ENCODE measurements at regions not wholly inside any gene's neighbourhood (a gene's known extent, or its start where the extent isn't known, plus 50 kb on each side); places are given as distances from the start of the nearest gene placed in this dataset.

DNA sequence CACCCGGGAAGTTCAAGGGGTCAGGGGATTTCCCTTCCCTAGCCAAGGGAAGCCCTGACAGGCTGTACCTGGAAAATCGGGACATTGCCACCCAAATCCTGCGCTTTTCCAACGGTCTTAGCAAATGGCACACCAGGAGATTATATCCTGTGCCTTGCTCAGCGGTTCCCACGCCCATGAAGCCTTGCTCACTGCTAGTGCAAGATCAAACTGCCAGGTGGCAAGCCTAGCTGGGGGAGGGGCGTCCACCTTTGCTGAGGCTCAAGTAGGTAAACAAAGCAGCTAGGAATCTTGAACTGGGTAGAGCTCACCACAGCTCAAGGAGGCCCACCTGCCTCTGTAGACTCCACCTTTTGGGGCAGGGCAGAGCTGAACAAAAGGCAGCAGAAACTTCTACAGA, 1794.5 kb downstream of the PCDH9 start:
- DNase-seq = no peak
- Histone ChIP-seq H3K4me2 (ENCODE audit: low read depth, low read length) (no peak overlapping the region), H3K18ac (ENCODE audit: low read depth, low read length) (no peak overlapping the region), H2BK120ac (ENCODE audit: low read depth, low read length) (no peak overlapping the region), H4K5ac (ENCODE audit: low read depth, low read length) (no peak overlapping the region), H4K91ac (ENCODE audit: insufficient read depth, low read depth, low read length) (no peak overlapping the region), H3K27ac (ENCODE audit: insufficient read depth, low read length) (no peak overlapping the region), H3K14ac (replicated peaks; ENCODE audit: low read depth, low read length) (no peak overlapping the region), H2AK9ac (replicated peaks; ENCODE audit: low read depth, low read length, poor library complexity) (no peak overlapping the region), H4K20me1 (ENCODE audit: insufficient read depth, low read length) (no peaks in the 10 kb centered on the region), H3K9me1 (ENCODE audit: insufficient read depth, low read length) (no peaks in the 10 kb centered on the region), H3K4me3 (ENCODE audit: insufficient read depth, low read depth, low read length) (no peak overlapping the region), H3K9me3 (ENCODE audit: control insufficient read depth, insufficient read depth, low read length) (0 out of 2 replicates have a peak, but pooled peaks cover 3% of the 10 kb centered on the region), H2BK20ac (ENCODE audit: low read depth, low read length) (no peak overlapping the region), H3K27me3 (ENCODE audit: control insufficient read depth, insufficient read depth, low read length) (no peaks in the 10 kb centered on the region), H3K79me1 (ENCODE audit: low read depth in 1 of 2, low read length in 2 of 2) (no peaks in the 10 kb centered on the region), H3K4ac (ENCODE audit: low read depth, low read length) (no peak overlapping the region), H3K23ac (ENCODE audit: low read depth, low read length) (no peak overlapping the region), H2BK5ac (ENCODE audit: low read depth, low read length, poor library complexity, severe bottlenecking) (no peak overlapping the region), H3K9ac (ENCODE audit: low read depth, low read length) (no peak overlapping the region), H3K4me1 (ENCODE audit: control insufficient read depth, insufficient read depth, low read length) (no peaks in the 10 kb centered on the region), H3K56ac (ENCODE audit: extremely low read depth, insufficient read depth, low read length) (no peak overlapping the region), H4K8ac (ENCODE audit: low read depth in 2 of 2, low read length in 2 of 2) (no peak overlapping the region), H2AK5ac (ENCODE audit: low read depth, low read length) (no peak overlapping the region), H3K36me3 (ENCODE audit: control insufficient read depth, insufficient read depth, low read length) (no peaks in the 10 kb centered on the region), H2AFZ (replicated peaks; ENCODE audit: low read length, poor library complexity) (no peak overlapping the region), H2BK15ac (ENCODE audit: low read depth, low read length) (no peak overlapping the region)
- BruUV-seq (replicated peaks) = no TSS peak
- POLR2A ChIA-PET (ENCODE audit: unreplicated experiment) = no interaction called here
- ATAC-seq (ENCODE audit: low read depth) = no peak
- in situ Hi-C loops (cut with MboI; ENCODE audit: low sequenced_read_pairs) = no loop called here
- TF ChIP-seq CHD1 (IDR thresholded peaks at IDR 0.05; ENCODE audit: low read depth, low read length) (no peak), NFE2L2 (IDR thresholded peaks at IDR 0.05; ENCODE audit: low read depth, low read length) (no peak), MXI1 (IDR thresholded peaks at IDR 0.05; ENCODE audit: borderline replicate concordance, low read depth, low read length) (no peak), RAD21 (IDR thresholded peaks at IDR 0.05; ENCODE audit: low read length) (no peak), SMC3 (IDR thresholded peaks at IDR 0.05; ENCODE audit: low read depth, low read length) (no peak), MAFK (IDR thresholded peaks at IDR 0.05; ENCODE audit: low read depth, low read length) (no peak), CEBPB (IDR thresholded peaks at IDR 0.05; ENCODE audit: low read depth, low read length) (no peak), MAZ (IDR thresholded peaks at IDR 0.05; ENCODE audit: borderline replicate concordance, low read depth, low read length) (no peak), POLR2A (IDR thresholded peaks at IDR 0.05; ENCODE audit: low read depth, low read length) (no peak), RCOR1 (IDR thresholded peaks at IDR 0.05; ENCODE audit: insufficient replicate concordance, low read length) (no peak), BHLHE40 (IDR thresholded peaks at IDR 0.05; ENCODE audit: low read depth, low read length) (no peak), RFX5 (IDR thresholded peaks at IDR 0.05; ENCODE audit: low read depth, low read length) (no peak), FOS (IDR thresholded peaks at IDR 0.05; ENCODE audit: low read depth, low read length) (no peak)
- TF ChIP-seq, protein P1, sequence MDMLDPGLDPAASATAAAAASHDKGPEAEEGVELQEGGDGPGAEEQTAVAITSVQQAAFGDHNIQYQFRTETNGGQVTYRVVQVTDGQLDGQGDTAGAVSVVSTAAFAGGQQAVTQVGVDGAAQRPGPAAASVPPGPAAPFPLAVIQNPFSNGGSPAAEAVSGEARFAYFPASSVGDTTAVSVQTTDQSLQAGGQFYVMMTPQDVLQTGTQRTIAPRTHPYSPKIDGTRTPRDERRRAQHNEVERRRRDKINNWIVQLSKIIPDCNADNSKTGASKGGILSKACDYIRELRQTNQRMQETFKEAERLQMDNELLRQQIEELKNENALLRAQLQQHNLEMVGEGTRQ (IDR thresholded peaks at IDR 0.05; ENCODE audit: low read depth, low read length) = no peak
- TF ChIP-seq, protein P2, sequence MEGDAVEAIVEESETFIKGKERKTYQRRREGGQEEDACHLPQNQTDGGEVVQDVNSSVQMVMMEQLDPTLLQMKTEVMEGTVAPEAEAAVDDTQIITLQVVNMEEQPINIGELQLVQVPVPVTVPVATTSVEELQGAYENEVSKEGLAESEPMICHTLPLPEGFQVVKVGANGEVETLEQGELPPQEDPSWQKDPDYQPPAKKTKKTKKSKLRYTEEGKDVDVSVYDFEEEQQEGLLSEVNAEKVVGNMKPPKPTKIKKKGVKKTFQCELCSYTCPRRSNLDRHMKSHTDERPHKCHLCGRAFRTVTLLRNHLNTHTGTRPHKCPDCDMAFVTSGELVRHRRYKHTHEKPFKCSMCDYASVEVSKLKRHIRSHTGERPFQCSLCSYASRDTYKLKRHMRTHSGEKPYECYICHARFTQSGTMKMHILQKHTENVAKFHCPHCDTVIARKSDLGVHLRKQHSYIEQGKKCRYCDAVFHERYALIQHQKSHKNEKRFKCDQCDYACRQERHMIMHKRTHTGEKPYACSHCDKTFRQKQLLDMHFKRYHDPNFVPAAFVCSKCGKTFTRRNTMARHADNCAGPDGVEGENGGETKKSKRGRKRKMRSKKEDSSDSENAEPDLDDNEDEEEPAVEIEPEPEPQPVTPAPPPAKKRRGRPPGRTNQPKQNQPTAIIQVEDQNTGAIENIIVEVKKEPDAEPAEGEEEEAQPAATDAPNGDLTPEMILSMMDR (conservative IDR thresholded peaks at IDR 0.05; ENCODE audit: low read depth, low read length) = no peak
- TF ChIP-seq, protein P3, sequence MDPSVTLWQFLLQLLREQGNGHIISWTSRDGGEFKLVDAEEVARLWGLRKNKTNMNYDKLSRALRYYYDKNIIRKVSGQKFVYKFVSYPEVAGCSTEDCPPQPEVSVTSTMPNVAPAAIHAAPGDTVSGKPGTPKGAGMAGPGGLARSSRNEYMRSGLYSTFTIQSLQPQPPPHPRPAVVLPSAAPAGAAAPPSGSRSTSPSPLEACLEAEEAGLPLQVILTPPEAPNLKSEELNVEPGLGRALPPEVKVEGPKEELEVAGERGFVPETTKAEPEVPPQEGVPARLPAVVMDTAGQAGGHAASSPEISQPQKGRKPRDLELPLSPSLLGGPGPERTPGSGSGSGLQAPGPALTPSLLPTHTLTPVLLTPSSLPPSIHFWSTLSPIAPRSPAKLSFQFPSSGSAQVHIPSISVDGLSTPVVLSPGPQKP (IDR thresholded peaks at IDR 0.05; ENCODE audit: borderline replicate concordance, low read depth, low read length) = no peak
- dilution Hi-C loops (cut with HindIII; ENCODE audit: low sequenced_read_pairs, unreplicated experiment) = no loop called here
- CTCF ChIA-PET = no interaction called here
- intact Hi-C loops (cut with micrococcal nuclease) = no loop called here
- 100% methylated on average over 2 of the region's 7 CpGs; no CpG with 5 or more reads in 1 of the 2 experiments for WGBS, 2 experiments (ENCODE audit: extremely low coverage in 2 of 2, insufficient read length in 1 of 2)
